Kidney (tissue), 13 donors: ENCODE measurements at regions not wholly inside any gene's neighbourhood (a gene's known extent, or its start where the extent isn't known, plus 50 kb on each side); places are given as distances from the start of the nearest gene placed in this dataset.
A peak's percentile ranks its signal among the peaks of the same experiment; 100 is the strongest.

Experiments used
- DNase-seq, 5 donors: peaks; one replicate each; pipeline ENCODE4 v3.0.0-alpha.2; 2013 to 2020
- FAIRE-seq: peaks from 2 replicates; lab custom pipeline; 2012; peaks lifted over from hg19 to GRCh38; lab: Jason Lieb, UNC
- H3K27ac ChIP-seq, 2 donors: one replicate each; pipeline ENCODE4 v1.7.0; 2013; ENCODE audit warnings: low read depth in 2 of 2, low read length in 2 of 2, inconsistent platforms in 1 of 2
- H3K27me3 ChIP-seq: one replicate; pipeline ENCODE4 v1.7.1; 2013; ENCODE audit warnings: low read length, inconsistent platforms; ENCODE audit not compliant: control insufficient read depth, insufficient read depth
- H3K36me3 ChIP-seq, 3 donors: one replicate each; pipeline versions ENCODE4 v1.7.0 to v1.7.1; 2013; ENCODE audit warnings: low read length in 3 of 3, control low read depth in 1 of 3, inconsistent platforms in 1 of 3; ENCODE audit not compliant: insufficient read depth in 3 of 3, control insufficient read depth in 2 of 3
- H3K4me1 ChIP-seq, 3 donors: one replicate each; pipeline versions ENCODE4 v1.7.0 to v1.7.1; 2013; ENCODE audit warnings: low read length in 3 of 3, inconsistent platforms in 1 of 3, low read depth in 1 of 3; ENCODE audit not compliant: control insufficient read depth in 2 of 3, insufficient read depth in 2 of 3
- H3K4me3 ChIP-seq, 3 donors: one replicate each; pipeline versions ENCODE4 v1.7.0 to v1.8.1; 2013; ENCODE audit warnings: low read length in 3 of 3, control low read depth in 1 of 3, inconsistent platforms in 1 of 3
- H3K9ac ChIP-seq, 3 donors: one replicate each; pipeline versions ENCODE4 v1.7.0 to v1.7.1; 2013; ENCODE audit warnings: low read length in 3 of 3, control low read depth in 1 of 3, inconsistent platforms in 1 of 3
- H3K9me3 ChIP-seq, 3 donors: one replicate each; pipeline versions ENCODE4 v1.7.0 to v1.7.1; 2013; ENCODE audit warnings: low read length in 3 of 3, control low read depth in 1 of 3, inconsistent platforms in 1 of 3; ENCODE audit not compliant: control insufficient read depth in 2 of 3, insufficient read depth in 1 of 3
- CTCF ChIP-seq: IDR thresholded peaks from 3 replicates; pipeline ENCODE4 v1.5.1; 2012; ENCODE audit warnings: mild to moderate bottlenecking, moderate library complexity, borderline replicate concordance; ENCODE audit not compliant: insufficient read depth; ENCODE audit errors: extremely low read depth
- intact Hi-C: fragments of 100-400 bp; cut with DNase I; formaldehyde crosslinking; loops from one replicate; pipeline ENCODE4 v1.11.1; 2022
- donor health status: control.
- donor health status: control.
- donor health status: control.
- donor health status: control.
- donor health status: control.
- donor health status: DM: yes; HTN: yes; CAD: no.
- donor health status: Normal renal cell carcinoma (clear cell type).

DNA sequence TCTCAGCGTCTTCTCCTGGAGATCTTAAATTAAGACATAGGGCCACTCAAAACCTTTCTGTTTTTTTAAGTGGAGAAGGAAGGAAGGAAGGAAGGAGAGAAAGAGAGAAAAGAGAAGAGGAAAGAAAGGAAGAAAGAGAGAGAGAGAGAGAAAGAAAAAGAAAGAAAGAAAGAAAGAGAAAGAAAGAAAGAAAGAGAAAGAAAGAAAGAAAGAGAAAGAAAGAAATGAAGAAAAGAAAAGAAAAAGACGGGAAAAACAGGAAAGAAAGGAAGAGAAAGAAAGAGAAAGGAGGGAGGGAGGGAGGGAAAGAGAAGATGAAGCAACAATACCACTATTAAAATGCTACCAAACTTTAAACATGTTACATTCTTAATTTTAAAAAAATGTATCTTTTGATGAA, 336.5 kb upstream of the ARID1B start:
- H3K4me1 ChIP-seq: no peaks in the 10 kb centered on the region
- H3K9me3 ChIP-seq: no peaks in the 10 kb centered on the region
- no peak for TF ChIP-seq CTCF
- no peaks in the 10 kb centered on the region for H3K36me3 ChIP-seq
- H3K27ac ChIP-seq: no peak overlapping the region
- no peak overlapping the region for H3K9ac ChIP-seq
- no peak for FAIRE-seq
- no peak overlapping the region for H3K4me3 ChIP-seq
- no peak for DNase-seq
- intact Hi-C loops: no loop called here
- no peaks in the 10 kb centered on the region for H3K27me3 ChIP-seq

DNA sequence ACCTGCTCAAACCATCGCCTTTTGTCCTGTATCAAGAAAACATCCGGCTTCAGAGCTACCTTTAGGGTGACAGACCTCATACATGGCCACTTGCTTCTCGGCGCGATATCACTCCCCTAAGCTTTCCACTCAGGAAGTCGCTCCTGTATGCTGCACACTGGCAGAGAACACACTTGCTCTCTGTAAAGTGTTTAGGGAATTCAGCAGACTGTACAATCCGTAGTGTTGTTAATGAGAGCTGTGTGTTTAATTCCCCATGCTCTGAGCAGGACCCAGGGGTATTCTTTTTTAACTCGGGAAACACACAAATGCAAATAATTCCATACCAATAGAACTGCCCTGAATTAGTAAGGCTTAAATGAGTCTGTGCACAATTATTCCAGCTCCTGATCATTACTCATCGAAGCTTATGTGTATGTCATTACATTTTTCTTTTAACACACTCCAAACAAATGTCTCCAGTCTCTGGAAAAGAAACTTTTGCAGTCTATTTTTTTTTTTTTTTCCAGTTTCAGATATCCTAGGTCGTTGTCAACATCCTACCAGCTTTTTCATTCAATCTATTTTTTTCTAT, 338.7 kb upstream of the ARID1B start:
- no peak for FAIRE-seq
- no peak for DNase-seq

DNA sequence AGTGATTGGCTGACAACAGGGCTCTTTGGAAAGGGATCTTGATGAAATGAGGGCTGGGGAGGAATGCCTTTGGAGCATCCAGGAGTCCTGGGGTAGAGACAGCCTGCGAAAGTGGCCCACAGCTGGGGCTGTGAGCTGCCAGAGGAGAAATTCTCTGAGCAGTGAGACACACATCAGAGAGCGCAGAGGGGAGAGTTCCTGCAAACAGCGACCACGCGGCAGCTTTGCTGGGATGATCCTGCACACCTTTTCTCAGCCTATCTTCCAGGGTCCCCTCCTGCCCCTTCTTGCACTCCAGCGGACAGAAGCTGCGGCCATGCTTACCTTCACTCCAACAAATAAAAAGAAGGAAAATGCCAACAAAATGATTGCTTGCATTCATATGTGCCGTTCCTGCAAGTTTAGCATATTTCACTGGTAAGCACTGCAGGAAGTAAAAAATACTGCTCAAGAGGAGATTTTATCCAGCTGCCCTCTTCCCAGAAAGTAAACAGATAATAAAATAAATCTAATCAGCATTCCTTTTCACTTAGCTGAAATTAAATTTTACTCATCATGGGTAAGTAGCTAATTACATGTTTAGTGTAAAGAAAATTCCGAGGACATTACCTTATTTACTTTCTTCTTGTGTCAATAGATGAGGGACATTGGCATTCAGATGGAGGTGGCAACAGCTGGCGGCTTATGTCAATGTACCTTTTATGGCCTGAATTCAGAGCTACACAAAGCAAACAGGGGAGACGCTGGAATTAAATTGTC, 339.9 kb upstream of the ARID1B start:
- H3K36me3 ChIP-seq: no peaks in the 10 kb centered on the region
- no peak overlapping the region for H3K27ac ChIP-seq
- no peak for TF ChIP-seq CTCF
- no peaks in the 10 kb centered on the region for H3K9me3 ChIP-seq
- H3K4me1 ChIP-seq: no peaks in the 10 kb centered on the region
- H3K9ac ChIP-seq: no peak overlapping the region
- intact Hi-C loops: no loop called here
- H3K4me3 ChIP-seq: no peak overlapping the region
- FAIRE-seq (no peak), DNase-seq (peak in 2 of 5 donors; percentile 36 to 38)
- H3K27me3 ChIP-seq: no peaks in the 10 kb centered on the region

More for the DNA sequence above, 338.7 kb upstream of the ARID1B start:
- no peaks in the 10 kb centered on the region for H3K36me3 ChIP-seq
- intact Hi-C loops: no loop called here
- H3K27me3 ChIP-seq: no peaks in the 10 kb centered on the region
- no peak for TF ChIP-seq CTCF
- no peaks in the 10 kb centered on the region for H3K9me3 ChIP-seq
- H3K27ac ChIP-seq: no peak overlapping the region
- no peak overlapping the region for H3K4me3 ChIP-seq
- H3K4me1 ChIP-seq: no peaks in the 10 kb centered on the region
- H3K9ac ChIP-seq: no peak overlapping the region

GRCh38 chr6:156434795-156435190, 342.4 kb upstream of the ARID1B start:
- Histone ChIP-seq H3K9me3 (no peaks in the 10 kb centered on the region), H3K27ac (no peak overlapping the region), H3K4me1 (no peaks in the 10 kb centered on the region), H3K27me3 (no peaks in the 10 kb centered on the region), H3K9ac (no peak overlapping the region), H3K4me3 (no peak overlapping the region), H3K36me3 (no peaks in the 10 kb centered on the region)
- no peak for DNase-seq
- FAIRE-seq: no peak
- no peak for TF ChIP-seq CTCF
- intact Hi-C loops: no loop called here
